HL-60 (cell line): ENCODE measurements at regions not wholly inside any gene's neighbourhood (a gene's known extent, or its start where the extent isn't known, plus 50 kb on each side); places are given as distances from the start of the nearest gene placed in this dataset.

Source experiments
- DNase-seq, 2 experiments: peaks; one replicate each; pipeline ENCODE4 v3.0.0-alpha.2; 2010 to 2020; ENCODE audit warnings: low read depth in 1 of 2, low spot score in 1 of 2
- H3K27ac ChIP-seq: fragments of 250-450 bp; sonication (Bioruptor Pico); replicated peaks from 2 replicates; pipeline ENCODE4 v1.5.1; 2020; ENCODE audit warnings: mild to moderate bottlenecking, moderate library complexity
- H3K27me3 ChIP-seq: fragments of 250-450 bp; sonication (Bioruptor Pico); 2 replicates; pipeline ENCODE4 v1.5.1; 2021; ENCODE audit warnings: mild to moderate bottlenecking, moderate library complexity; ENCODE audit not compliant: insufficient read depth, poor library complexity, severe bottlenecking
- H3K4me3 ChIP-seq: replicated peaks from 2 replicates; pipeline ENCODE4 v1.5.1; 2011; ENCODE audit warnings: mild to moderate bottlenecking, control low read depth, low read length; ENCODE audit not compliant: insufficient read depth
- CTCF ChIP-seq: IDR thresholded peaks from one replicate; pipeline ENCODE4 v1.5.1; 2011; ENCODE audit warnings: low read length, control low read depth, inconsistent platforms; ENCODE audit not compliant: insufficient read depth
- GABPA ChIP-seq: IDR thresholded peaks from 2 replicates; pipeline ENCODE4 v1.6.1; 2012; ENCODE audit warnings: low read depth
- POLR2AphosphoS5 ChIP-seq: IDR thresholded peaks from 2 replicates; pipeline ENCODE4 v1.6.1; 2012; ENCODE audit warnings: low read depth
- REST ChIP-seq: IDR thresholded peaks from 2 replicates; pipeline ENCODE4 v1.6.1; 2012; ENCODE audit warnings: low read depth; ENCODE audit not compliant: insufficient replicate concordance
- SPI1 ChIP-seq: IDR thresholded peaks from 2 replicates; pipeline ENCODE4 v1.6.1; 2012; ENCODE audit warnings: low read depth, mild to moderate bottlenecking, borderline replicate concordance

- Histone ChIP-seq H3K4me3 (no peak overlapping the region), H3K27me3 (peaks cover 22% of the 10 kb centered on the region), H3K27ac (no peak overlapping the region)
- no peak for DNase-seq
- TF ChIP-seq POLR2AphosphoS5: no peak
- no peak for TF ChIP-seq REST
- TF ChIP-seq SPI1: no peak
- no peak for TF ChIP-seq CTCF
- no peak for TF ChIP-seq GABPA
Observed at GRCh38 chr10:128543151-128543550, 416.9 kb upstream of the MKI67 start.

GRCh38 chr10:128545216-128545615 is 419.0 kb upstream of the MKI67 start:
- no peak overlapping the region for H3K27ac ChIP-seq
- H3K4me3 ChIP-seq: no peak overlapping the region
- no peak for DNase-seq
- no peak for TF ChIP-seq REST
- no peak for TF ChIP-seq POLR2AphosphoS5
- TF ChIP-seq CTCF: no peak
- TF ChIP-seq GABPA: no peak
- no peak for TF ChIP-seq SPI1
- peaks cover 15% of the 10 kb centered on the region for H3K27me3 ChIP-seq

GRCh38 chr10:128546651-128547165 is 420.5 kb upstream of the MKI67 start:
- DNase-seq: no peak
- H3K27ac ChIP-seq: no peak overlapping the region
- TF ChIP-seq REST (no peak), POLR2AphosphoS5 (no peak), GABPA (no peak), CTCF (no peak), SPI1 (no peak)
- H3K4me3 ChIP-seq: no peak overlapping the region
- H3K27me3 ChIP-seq: peaks cover 3% of the 10 kb centered on the region
